ENCODE measurements at regions not wholly inside any gene's neighbourhood (a gene's known extent, or its start where the extent isn't known, plus 50 kb on each side); places are given as distances from the start of the nearest gene placed in this dataset.

- ATAC-seq (no peak), DNase-seq (no peak)
- no peaks in the 10 kb centered on the region for H3K9me3 ChIP-seq
- intact Hi-C loops (cut with DNase I), result no loop called here
- TF ChIP-seq CTCF (IDR thresholded peaks at IDR 0.05), result no peak
- no peaks in the 10 kb centered on the region for H3K36me3 ChIP-seq
- H3K27me3 ChIP-seq, result no peaks in the 10 kb centered on the region
- 67 to 73% methylated on average over 2 of the region's 2 CpGs for WGBS, 2 donors
- H3K4me1 ChIP-seq, result no peaks in the 10 kb centered on the region
- H3K27ac ChIP-seq, result no peak overlapping the region
- no peak overlapping the region for H3K4me3 ChIP-seq
These were observed 1307.3 kb downstream of the ROBO2 start for GRCh38 chr3:78347176-78347575.

GRCh38 chr3:78348664-78349063 lies 1308.8 kb downstream of the ROBO2 start:
- 79 to 82% methylated on average over 3 of the region's 3 CpGs for WGBS, 2 donors
- H3K9me3 ChIP-seq, result no peaks in the 10 kb centered on the region
- H3K4me3 ChIP-seq, result no peak overlapping the region
- DNase-seq (no peak), ATAC-seq (no peak)
- intact Hi-C loops (cut with DNase I), result no loop called here
- no peaks in the 10 kb centered on the region for H3K27me3 ChIP-seq
- H3K4me1 ChIP-seq, result no peaks in the 10 kb centered on the region
- H3K27ac ChIP-seq, result no peak overlapping the region
- H3K36me3 ChIP-seq, result no peaks in the 10 kb centered on the region
- TF ChIP-seq CTCF (IDR thresholded peaks at IDR 0.05), result no peak

GRCh38 chr3:78349571-78349970 lies 1309.7 kb downstream of the ROBO2 start:
- H3K27me3 ChIP-seq, result no peaks in the 10 kb centered on the region
- H3K4me3 ChIP-seq, result no peak overlapping the region
- intact Hi-C loops (cut with DNase I), result no loop called here
- ATAC-seq (no peak), DNase-seq (no peak)
- H3K27ac ChIP-seq, result no peak overlapping the region
- WGBS, 2 donors, result 61 to 96% methylated on average over 2 of the region's 2 CpGs
- no peaks in the 10 kb centered on the region for H3K4me1 ChIP-seq
- TF ChIP-seq CTCF (IDR thresholded peaks at IDR 0.05), result no peak
- H3K36me3 ChIP-seq, result no peaks in the 10 kb centered on the region
- no peaks in the 10 kb centered on the region for H3K9me3 ChIP-seq

DNA sequence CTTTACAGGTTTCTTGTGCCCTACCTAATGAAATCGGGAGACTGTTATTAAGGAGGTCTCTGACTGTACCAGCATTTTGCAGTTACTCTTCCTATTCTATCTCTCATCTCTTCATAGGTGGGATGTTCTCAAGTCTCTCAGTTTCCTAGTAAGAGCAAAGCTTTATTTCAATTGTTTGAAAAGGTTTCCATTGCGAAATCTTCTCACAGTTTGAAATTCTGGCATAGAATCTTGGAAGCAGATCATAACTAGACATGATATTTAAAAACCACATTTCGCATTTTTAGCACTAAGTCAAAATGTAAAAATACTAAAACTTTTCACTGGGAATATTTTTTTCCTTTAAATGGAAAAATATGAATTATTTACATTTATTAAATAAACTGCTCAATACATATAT lies 1311.4 kb downstream of the ROBO2 start:
- no peaks in the 10 kb centered on the region for H3K4me1 ChIP-seq
- no peaks in the 10 kb centered on the region for H3K27me3 ChIP-seq
- ATAC-seq (no peak), DNase-seq (no peak)
- no peak overlapping the region for H3K4me3 ChIP-seq
- 91 to 92% methylated on average over 3 of the region's 3 CpGs for WGBS, 2 donors
- intact Hi-C loops (cut with DNase I), result no loop called here
- H3K36me3 ChIP-seq, result no peaks in the 10 kb centered on the region
- H3K9me3 ChIP-seq, result no peaks in the 10 kb centered on the region
- no peak for TF ChIP-seq CTCF (IDR thresholded peaks at IDR 0.05)
- H3K27ac ChIP-seq, result no peak overlapping the region

DNA sequence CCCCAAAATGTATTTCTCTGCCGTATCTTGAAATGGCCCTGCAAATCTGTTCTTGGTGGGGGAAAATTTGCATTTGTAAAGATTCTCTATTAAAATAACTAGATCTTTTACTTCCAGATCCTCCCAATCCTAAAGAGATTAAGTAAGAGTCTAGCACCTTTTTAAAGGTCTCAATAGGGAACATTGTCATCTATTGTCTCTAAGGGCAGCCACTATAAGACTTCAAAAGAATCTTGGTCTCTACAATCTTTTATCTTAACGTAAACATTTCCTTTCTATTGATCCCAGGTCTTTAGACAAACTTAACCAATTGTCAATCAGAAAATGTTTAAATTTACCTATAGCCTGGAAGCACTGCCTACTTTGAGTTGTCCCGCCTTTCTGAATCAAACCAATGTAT lies 1313.3 kb downstream of the ROBO2 start:
- no peaks in the 10 kb centered on the region for H3K36me3 ChIP-seq
- intact Hi-C loops (cut with DNase I), result no loop called here
- H3K9me3 ChIP-seq, result no peaks in the 10 kb centered on the region
- H3K27ac ChIP-seq, result no peak overlapping the region
- ATAC-seq, result no peak
- 93 to 95% methylated on average over 3 of the region's 3 CpGs for WGBS, 2 donors
- H3K4me3 ChIP-seq, result no peak overlapping the region
- no peaks in the 10 kb centered on the region for H3K27me3 ChIP-seq
- no peak for TF ChIP-seq CTCF (IDR thresholded peaks at IDR 0.05)
- DNase-seq, result no peak
- no peaks in the 10 kb centered on the region for H3K4me1 ChIP-seq

Measured in heart right ventricle (tissue), 16 donors.